ENCODE measurements at regions not wholly inside any gene's neighbourhood (a gene's known extent, or its start where the extent isn't known, plus 50 kb on each side); places are given as distances from the start of the nearest gene placed in this dataset.
A peak's percentile ranks its signal among the peaks of the same experiment; 100 is the strongest.

- Histone ChIP-seq H3K9ac (ENCODE audit: extremely low read depth, insufficient read length, low read length) (no peak overlapping the region), H2AK5ac (ENCODE audit: insufficient read length, low read length) (no peak overlapping the region), H2BK120ac (ENCODE audit: low read depth, low read length, poor library complexity, severe bottlenecking) (no peak overlapping the region), H3K4me2 (ENCODE audit: insufficient read depth, insufficient read length, low read length) (no peak overlapping the region), H3K14ac (ENCODE audit: insufficient read depth, low read length) (no peak overlapping the region), H3K9me3 (ENCODE audit: control insufficient read depth, low read depth, low read length) (no peaks in the 10 kb centered on the region), H4K8ac (replicated peaks; ENCODE audit: insufficient read length, low read depth, low read length) (no peak overlapping the region), H3K4me1 (ENCODE audit: insufficient read depth, low read length) (no peaks in the 10 kb centered on the region), H3K18ac (ENCODE audit: insufficient read length, low read depth, low read length) (no peak overlapping the region), H3K23me2 (ENCODE audit: insufficient read length, low read depth, low read length, poor library complexity, severe bottlenecking) (no peaks in the 10 kb centered on the region), H4K20me1 (ENCODE audit: control insufficient read depth, insufficient read depth, insufficient read length) (no peaks in the 10 kb centered on the region), H3K27me3 (ENCODE audit: insufficient read depth, low read length) (no peaks in the 10 kb centered on the region), H2BK15ac (ENCODE audit: low read depth, low read length) (no peak overlapping the region), H3K23ac (ENCODE audit: insufficient read length, low read depth, low read length) (no peak overlapping the region), H3K4ac (ENCODE audit: low read depth, low read length) (no peak overlapping the region), H2AFZ (ENCODE audit: low read length) (no peak overlapping the region), H3K56ac (ENCODE audit: insufficient read length, low read depth, low read length) (no peak overlapping the region), H3T11ph (ENCODE audit: low read length) (no peak overlapping the region), H3K79me1 (ENCODE audit: insufficient read depth, low read depth, low read length, poor library complexity, severe bottlenecking) (no peaks in the 10 kb centered on the region), H2BK20ac (ENCODE audit: low read depth, low read length, poor library complexity, severe bottlenecking) (no peak overlapping the region), H2BK5ac (ENCODE audit: insufficient read length, low read length) (no peak overlapping the region), H3K79me2 (ENCODE audit: insufficient read depth, low read length) (no peaks in the 10 kb centered on the region), H4K5ac (ENCODE audit: insufficient read length, low read depth, low read length) (no peak overlapping the region), H4K91ac (ENCODE audit: insufficient read length, low read depth, low read length) (no peak overlapping the region), H2BK12ac (ENCODE audit: insufficient read length, low read depth, low read length) (no peak overlapping the region), H3K27ac (ENCODE audit: insufficient read length, low read depth, low read length) (no peak overlapping the region)
- Mint-ChIP-seq H3K4me1 (peaks cover 3 to 10% of the 10 kb centered on the region in 2 experiments; a peak in 3 of 4 replicates), H3K27ac (no peak overlapping the region), H3K4me3 (no peak overlapping the region), H3K27me3 (ENCODE audit: low read depth) (peaks cover 4% of the 10 kb centered on the region), H3K9me3 (peaks cover 3 to 16% of the 10 kb centered on the region in 2 experiments; a peak in 4 of 5 replicates), H3K36me3 (ENCODE audit: insufficient read depth in 1 of 3, low read depth in 3 of 3) (peaks cover 0 to 12% (median 10%) of the 10 kb centered on the region in 3 experiments; a peak in 4 of 7 replicates)
- no peak for DNase-seq
- WGBS (ENCODE audit: extremely low coverage, insufficient read length, low lambda C conversion rate) = no CpG with 5 or more reads among the region's 4 CpGs
- peak; percentile 57 for TF ChIP-seq CTCF (conservative IDR thresholded peaks at IDR 0.05)
Observed at GRCh38 chr11:131070365-131070764, 154.1 kb upstream of the SNX19 start.

All from H9 (cell line).